SK-N-SH (cell line): ENCODE measurements at regions not wholly inside any gene's neighbourhood (a gene's known extent, or its start where the extent isn't known, plus 50 kb on each side); places are given as distances from the start of the nearest gene placed in this dataset.

Experiments
- CTCF ChIA-PET: fragments of 300-600, 350-600 bp; formaldehyde crosslinking; extraction: SDS; loops from one replicate; lab custom pipeline; 2021; lab: Yijun Ruan, JAX
- POLR2A ChIA-PET: fragments of 350-600 bp; sonication (Branson Sonifier 250); formaldehyde crosslinking; extraction: SDS; loops from one replicate; lab custom pipeline; 2020; ENCODE audit warnings: antibody characterized with exemption, inconsistent platforms; lab: Yijun Ruan, JAX
- DNase-seq: peaks from one replicate; pipeline ENCODE4 v3.0.0; 2012
- H2AFZ ChIP-seq: fragments of 200-600 bp; sonication (generic); 2 replicates; pipeline ENCODE4 v1.8.1; 2016; ENCODE audit warnings: antibody characterized with exemption, mild to moderate bottlenecking, low read depth
- H3F3A ChIP-seq: fragments of 200-600 bp; sonication (generic); replicated peaks from 2 replicates; pipeline ENCODE3; 2016; ENCODE audit warnings: antibody characterized with exemption, mild to moderate bottlenecking; ENCODE audit not compliant: insufficient read depth
- H3K27ac ChIP-seq, 2 experiments: fragments of 200-500 bp in 1 of 2; fragments of 200-600 bp in 1 of 2; sonication (Bioruptor generic) in 1 of 2; sonication (generic), shearing (Covaris generic) in 1 of 2; 2 replicates each; pipeline versions ENCODE4 v1.5.1 to v1.6.1; 2014 to 2016; ENCODE audit warnings: low read depth in 2 of 2, inconsistent platforms in 1 of 2, low read length in 1 of 2, mild to moderate bottlenecking in 1 of 2, mixed read lengths in 1 of 2
- H3K27me3 ChIP-seq: fragments of 200-600 bp; sonication (generic), shearing (Covaris generic); 2 replicates; pipeline ENCODE4 v1.6.1; 2016; ENCODE audit warnings: mixed run types; ENCODE audit not compliant: insufficient read depth
- H3K36me3 ChIP-seq, 2 experiments: fragments of 200-500 bp in 1 of 2; fragments of 200-600 bp in 1 of 2; sonication (Bioruptor generic) in 1 of 2; sonication (generic) in 1 of 2; replicated peaks in 1 of 2; 2 replicates each; pipeline versions ENCODE3 to v1.5.1; 2014 to 2016; ENCODE audit warnings: low read length in 1 of 2, mild to moderate bottlenecking in 1 of 2; ENCODE audit not compliant: insufficient read depth in 2 of 2, control insufficient read depth in 1 of 2
- H3K4me1 ChIP-seq, 2 experiments: fragments of 200-500 bp in 1 of 2; fragments of 200-600 bp in 1 of 2; sonication (Bioruptor generic) in 1 of 2; sonication (generic), shearing (Covaris generic) in 1 of 2; 2 replicates each; pipeline versions ENCODE4 v1.5.1 to v1.6.1; 2014 to 2016; ENCODE audit warnings: low read depth in 1 of 2, low read length in 1 of 2, mixed run types in 1 of 2; ENCODE audit not compliant: insufficient read depth in 2 of 2, control insufficient read depth in 1 of 2
- H3K4me2 ChIP-seq: fragments of 200-600 bp; sonication (generic), shearing (Covaris generic); 2 replicates; pipeline ENCODE4 v1.6.1; 2017; ENCODE audit warnings: mixed run types
- H3K4me3 ChIP-seq, 2 experiments: fragments of 200-500 bp in 1 of 2; fragments of 200-600 bp in 1 of 2; sonication (Bioruptor generic) in 1 of 2; sonication (generic), shearing (Covaris generic) in 1 of 2; 2 replicates each; pipeline versions ENCODE4 v1.5.1 to v1.8.1; 2014 to 2016; ENCODE audit warnings: low read depth in 2 of 2, inconsistent platforms in 1 of 2, low read length in 1 of 2, mild to moderate bottlenecking in 1 of 2, mixed read lengths in 1 of 2, moderate library complexity in 1 of 2
- H3K79me2 ChIP-seq: fragments of 200-600 bp; sonication (generic); 2 replicates; pipeline ENCODE4 v1.8.1; 2017; ENCODE audit warnings: mild to moderate bottlenecking; ENCODE audit not compliant: insufficient read depth
- H3K9ac ChIP-seq: fragments of 200-600 bp; sonication (generic); 2 replicates; pipeline ENCODE4 v1.6.1; 2017; ENCODE audit warnings: mixed run types
- H3K9me2 ChIP-seq: fragments of 200-600 bp; sonication (generic); 2 replicates; pipeline ENCODE4 v1.6.1; 2017; ENCODE audit warnings: mixed run types
- H3K9me3 ChIP-seq: fragments of 200-600 bp; sonication (generic); 2 replicates; pipeline ENCODE4 v1.6.1; 2017; ENCODE audit warnings: mixed run types, mild to moderate bottlenecking, moderate library complexity
- H4K20me1 ChIP-seq: fragments of 200-600 bp; sonication (generic); 2 replicates; pipeline ENCODE4 v1.6.1; 2017; ENCODE audit warnings: mild to moderate bottlenecking, mixed run types; ENCODE audit not compliant: insufficient read depth
- EP300 ChIP-seq, 2 experiments: IDR thresholded peaks; 2 replicates each; pipeline versions ENCODE4 v1.4.0 to v1.6.1; 2012; ENCODE audit warnings: borderline replicate concordance in 1 of 2, low read depth in 1 of 2, low read length in 1 of 2
- EZH2phosphoT487 ChIP-seq: fragments of 200-600 bp; sonication (generic); IDR thresholded peaks from 2 replicates; pipeline ENCODE4 v1.6.1; 2017; ENCODE audit warnings: low read depth, mixed run types, mild to moderate bottlenecking, antibody characterized with exemption, moderate library complexity, borderline replicate concordance
- FOXJ3 ChIP-seq: sonication (generic); formaldehyde crosslinking; IDR thresholded peaks from 2 replicates; pipeline ENCODE4 v1.5.1; 2020; ENCODE audit warnings: mild to moderate bottlenecking, missing genetic modification reagents
- GABPA ChIP-seq: IDR thresholded peaks from 2 replicates; pipeline ENCODE4 v1.4.0; 2012; ENCODE audit warnings: low read depth, mild to moderate bottlenecking
- MEF2A ChIP-seq: IDR thresholded peaks from 2 replicates; pipeline ENCODE4 v1.4.0; 2012; ENCODE audit warnings: low read depth, borderline replicate concordance
- MXI1 ChIP-seq: IDR thresholded peaks from 2 replicates; pipeline ENCODE4 v1.6.1; 2012; ENCODE audit warnings: mild to moderate bottlenecking, low read depth, low read length, improper control_type of control experiment
- NFIC ChIP-seq: IDR thresholded peaks from 2 replicates; pipeline ENCODE4 v1.4.0; 2012; ENCODE audit warnings: borderline replicate concordance
- RXRA ChIP-seq: IDR thresholded peaks from 2 replicates; pipeline ENCODE4 v1.4.0; 2012; ENCODE audit warnings: low read depth, mild to moderate bottlenecking, borderline replicate concordance
- SIN3A ChIP-seq: IDR thresholded peaks from 2 replicates; pipeline ENCODE4 v1.6.1; 2012; ENCODE audit warnings: low read depth, mild to moderate bottlenecking, low read length, moderate library complexity, borderline replicate concordance
- SMC3 ChIP-seq: IDR thresholded peaks from 2 replicates; pipeline ENCODE4 v1.6.1; 2012; ENCODE audit warnings: low read depth, low read length, improper control_type of control experiment
- TCF12 ChIP-seq: IDR thresholded peaks from 2 replicates; pipeline ENCODE4 v1.4.0; 2012
- TEAD4 ChIP-seq: IDR thresholded peaks from 2 replicates; pipeline ENCODE4 v1.4.0; 2012; ENCODE audit warnings: mild to moderate bottlenecking, borderline replicate concordance; ENCODE audit not compliant: insufficient read depth
- YY1 ChIP-seq: IDR thresholded peaks from 2 replicates; pipeline ENCODE4 v1.4.0; 2012; ENCODE audit warnings: low read depth, mild to moderate bottlenecking
- WGBS: methylation state at CpG from one replicate; pipeline ENCODE4 v1.1.6; 2017; ENCODE audit warnings: low lambda C conversion rate; 5-methylcytosine and 5-hydroxymethylcytosine counted together
- TF ChIP-seq, protein P1 (sequence below): IDR thresholded peaks from 2 replicates; pipeline ENCODE4 v1.4.0; 2012; ENCODE audit warnings: low read depth, borderline replicate concordance
- TF ChIP-seq, protein P2 (sequence below): IDR thresholded peaks from 2 replicates; pipeline ENCODE4 v1.4.0; 2012; ENCODE audit warnings: low read depth, borderline replicate concordance
- TF ChIP-seq, protein P3 (sequence below): fragments of 200-600 bp; sonication (generic); IDR thresholded peaks from 2 replicates; pipeline ENCODE4 v1.6.1; 2017; ENCODE audit warnings: antibody characterized with exemption, mild to moderate bottlenecking, moderate library complexity

DNA sequence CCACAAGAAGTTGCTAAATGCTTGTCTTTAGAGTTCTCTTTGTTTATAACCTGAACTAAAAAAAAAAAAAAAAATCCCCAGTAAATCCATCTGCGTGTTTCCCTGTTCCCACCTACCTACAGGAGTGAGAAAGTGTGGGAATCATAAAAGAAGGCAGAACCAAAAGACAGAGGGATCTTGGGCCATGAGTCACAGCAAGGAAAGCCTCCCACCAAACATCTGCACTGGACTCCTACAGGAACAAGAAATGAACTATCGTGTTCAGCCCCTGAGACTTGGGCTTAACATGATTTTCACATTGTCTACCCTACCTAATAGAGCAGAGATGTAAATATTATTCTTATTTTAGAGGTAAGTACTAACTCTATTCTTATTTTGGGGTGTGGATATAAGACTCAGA, 1761.2 kb upstream of the CELF4 start (continued):
- TF ChIP-seq EP300 (IDR thresholded peaks at IDR 0.05; ENCODE audit: borderline replicate concordance in 1 of 2, low read depth in 1 of 2, low read length in 1 of 2), result no peak
- TF ChIP-seq, all 33 proteins: peak for 0

DNA sequence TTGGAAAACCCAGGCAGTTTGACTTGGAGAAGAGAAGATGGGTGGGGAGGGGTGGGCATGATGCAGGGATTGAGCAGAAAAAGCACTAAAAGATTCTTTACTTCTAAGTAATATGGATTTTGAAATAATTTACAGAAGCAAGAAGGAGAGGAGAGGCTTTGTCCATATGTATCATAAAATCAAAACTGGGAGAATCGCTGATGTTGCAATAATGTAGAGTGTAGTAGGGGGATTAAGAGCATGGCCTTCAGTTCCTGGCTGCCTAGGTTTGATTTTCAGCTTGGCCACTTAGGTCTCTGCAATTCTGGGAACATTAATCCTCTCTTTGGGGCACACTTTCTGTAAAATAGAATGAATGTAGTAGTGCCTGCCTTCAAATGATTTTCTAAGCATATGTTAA, 1760.4 kb upstream of the CELF4 start:
- no peaks in the 10 kb centered on the region for H3F3A ChIP-seq
- no peak overlapping the region for H3K4me3 ChIP-seq
- H3K36me3 ChIP-seq, result no peaks in the 10 kb centered on the region
- no peaks in the 10 kb centered on the region for H3K27me3 ChIP-seq
- no peaks in the 10 kb centered on the region for H3K79me2 ChIP-seq
- TF ChIP-seq EP300 (IDR thresholded peaks at IDR 0.05; ENCODE audit: borderline replicate concordance in 1 of 2, low read depth in 1 of 2, low read length in 1 of 2) (no peak), SMC3 (no peak), SIN3A (no peak), TCF12 (no peak), MEF2A (no peak), FOXJ3 (CRISPR knock-in tag) (no peak), TEAD4 (no peak), EZH2phosphoT487 (no peak), RXRA (no peak), YY1 (no peak), GABPA (no peak), MXI1 (no peak), NFIC (no peak)
- TF ChIP-seq, protein P1, sequence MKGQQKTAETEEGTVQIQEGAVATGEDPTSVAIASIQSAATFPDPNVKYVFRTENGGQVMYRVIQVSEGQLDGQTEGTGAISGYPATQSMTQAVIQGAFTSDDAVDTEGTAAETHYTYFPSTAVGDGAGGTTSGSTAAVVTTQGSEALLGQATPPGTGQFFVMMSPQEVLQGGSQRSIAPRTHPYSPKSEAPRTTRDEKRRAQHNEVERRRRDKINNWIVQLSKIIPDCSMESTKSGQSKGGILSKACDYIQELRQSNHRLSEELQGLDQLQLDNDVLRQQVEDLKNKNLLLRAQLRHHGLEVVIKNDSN, result no peak
- TF ChIP-seq, protein P2, sequence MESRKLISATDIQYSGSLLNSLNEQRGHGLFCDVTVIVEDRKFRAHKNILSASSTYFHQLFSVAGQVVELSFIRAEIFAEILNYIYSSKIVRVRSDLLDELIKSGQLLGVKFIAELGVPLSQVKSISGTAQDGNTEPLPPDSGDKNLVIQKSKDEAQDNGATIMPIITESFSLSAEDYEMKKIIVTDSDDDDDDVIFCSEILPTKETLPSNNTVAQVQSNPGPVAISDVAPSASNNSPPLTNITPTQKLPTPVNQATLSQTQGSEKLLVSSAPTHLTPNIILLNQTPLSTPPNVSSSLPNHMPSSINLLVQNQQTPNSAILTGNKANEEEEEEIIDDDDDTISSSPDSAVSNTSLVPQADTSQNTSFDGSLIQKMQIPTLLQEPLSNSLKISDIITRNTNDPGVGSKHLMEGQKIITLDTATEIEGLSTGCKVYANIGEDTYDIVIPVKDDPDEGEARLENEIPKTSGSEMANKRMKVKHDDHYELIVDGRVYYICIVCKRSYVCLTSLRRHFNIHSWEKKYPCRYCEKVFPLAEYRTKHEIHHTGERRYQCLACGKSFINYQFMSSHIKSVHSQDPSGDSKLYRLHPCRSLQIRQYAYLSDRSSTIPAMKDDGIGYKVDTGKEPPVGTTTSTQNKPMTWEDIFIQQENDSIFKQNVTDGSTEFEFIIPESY, result no peak
- TF ChIP-seq, protein P3, sequence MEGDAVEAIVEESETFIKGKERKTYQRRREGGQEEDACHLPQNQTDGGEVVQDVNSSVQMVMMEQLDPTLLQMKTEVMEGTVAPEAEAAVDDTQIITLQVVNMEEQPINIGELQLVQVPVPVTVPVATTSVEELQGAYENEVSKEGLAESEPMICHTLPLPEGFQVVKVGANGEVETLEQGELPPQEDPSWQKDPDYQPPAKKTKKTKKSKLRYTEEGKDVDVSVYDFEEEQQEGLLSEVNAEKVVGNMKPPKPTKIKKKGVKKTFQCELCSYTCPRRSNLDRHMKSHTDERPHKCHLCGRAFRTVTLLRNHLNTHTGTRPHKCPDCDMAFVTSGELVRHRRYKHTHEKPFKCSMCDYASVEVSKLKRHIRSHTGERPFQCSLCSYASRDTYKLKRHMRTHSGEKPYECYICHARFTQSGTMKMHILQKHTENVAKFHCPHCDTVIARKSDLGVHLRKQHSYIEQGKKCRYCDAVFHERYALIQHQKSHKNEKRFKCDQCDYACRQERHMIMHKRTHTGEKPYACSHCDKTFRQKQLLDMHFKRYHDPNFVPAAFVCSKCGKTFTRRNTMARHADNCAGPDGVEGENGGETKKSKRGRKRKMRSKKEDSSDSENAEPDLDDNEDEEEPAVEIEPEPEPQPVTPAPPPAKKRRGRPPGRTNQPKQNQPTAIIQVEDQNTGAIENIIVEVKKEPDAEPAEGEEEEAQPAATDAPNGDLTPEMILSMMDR, result no peak
- H3K4me1 ChIP-seq, result no peaks in the 10 kb centered on the region
- H3K9ac ChIP-seq, result no peak overlapping the region
- H2AFZ ChIP-seq, result no peak overlapping the region
- no peaks in the 10 kb centered on the region for H4K20me1 ChIP-seq
- H3K4me2 ChIP-seq, result no peak overlapping the region
- no peak for DNase-seq
- no peaks in the 10 kb centered on the region for H3K9me2 ChIP-seq
- POLR2A ChIA-PET, result no interaction called here
- H3K9me3 ChIP-seq, result no peaks in the 10 kb centered on the region
- H3K27ac ChIP-seq, result no peak overlapping the region
- CTCF ChIA-PET, result no interaction called here
- 44% methylated on average over 1 of the region's 1 CpG for WGBS
